Middle frontal gyrus (tissue), 1 donor: ENCODE measurements at regions not wholly inside any gene's neighbourhood (a gene's known extent, or its start where the extent isn't known, plus 50 kb on each side); places are given as distances from the start of the nearest gene placed in this dataset.

Source experiments
- DNase-seq: peaks from one replicate; pipeline ENCODE4 v3.0.0-alpha.2; 2015; ENCODE audit warnings: low spot score; ENCODE audit errors: extremely low spot score

GRCh38 chr15:70257047-70257446 lies 159.3 kb upstream of the TLE3 start:
- no peak for DNase-seq

- DNase-seq = no peak
These were observed 156.7 kb upstream of the TLE3 start for GRCh38 chr15:70254311-70254869.

GRCh38 chr15:70253461-70254156 lies 155.9 kb upstream of the TLE3 start:
- no peak for DNase-seq

- DNase-seq = no peak
These were observed 155.2 kb upstream of the TLE3 start for GRCh38 chr15:70252951-70253320.

- no peak for DNase-seq
These were observed 154.6 kb upstream of the TLE3 start for GRCh38 chr15:70252056-70252950.

DNA sequence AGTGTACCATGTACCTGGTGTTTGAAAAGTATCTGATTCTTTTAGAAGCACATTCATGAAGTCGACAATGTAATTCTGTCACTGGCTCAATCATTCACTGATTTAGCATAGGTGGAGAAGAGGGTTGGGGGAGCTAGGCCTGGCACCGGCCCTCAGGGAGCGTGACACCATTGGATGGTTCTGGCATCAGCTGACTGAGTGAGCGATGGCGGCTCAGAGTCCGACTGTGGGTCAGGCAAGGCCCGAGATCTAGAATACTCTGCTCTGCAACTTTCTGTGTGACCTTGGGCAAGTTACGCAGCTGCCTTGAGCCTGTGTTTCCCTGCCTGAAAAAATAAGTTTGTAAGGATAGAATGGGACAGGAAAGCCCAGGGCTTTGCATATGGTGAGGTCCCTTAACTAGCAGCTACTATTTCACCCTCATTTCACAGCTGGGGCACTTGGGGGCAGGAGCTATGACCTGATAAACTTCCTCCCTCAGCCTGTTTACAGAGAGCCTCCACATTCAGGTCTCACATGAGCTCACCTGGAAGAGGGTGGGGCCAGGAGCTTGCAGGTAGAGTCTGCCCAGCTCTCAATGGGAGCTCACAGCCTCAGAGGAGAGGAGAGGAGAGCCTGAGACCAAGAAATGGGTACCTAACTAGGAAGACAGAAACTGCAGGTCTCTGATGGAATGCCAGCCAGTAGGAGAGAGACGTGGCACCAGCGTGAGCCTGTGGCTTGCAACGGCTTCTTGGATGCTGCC lies 153.7 kb upstream of the TLE3 start:
- no peak for DNase-seq

DNA sequence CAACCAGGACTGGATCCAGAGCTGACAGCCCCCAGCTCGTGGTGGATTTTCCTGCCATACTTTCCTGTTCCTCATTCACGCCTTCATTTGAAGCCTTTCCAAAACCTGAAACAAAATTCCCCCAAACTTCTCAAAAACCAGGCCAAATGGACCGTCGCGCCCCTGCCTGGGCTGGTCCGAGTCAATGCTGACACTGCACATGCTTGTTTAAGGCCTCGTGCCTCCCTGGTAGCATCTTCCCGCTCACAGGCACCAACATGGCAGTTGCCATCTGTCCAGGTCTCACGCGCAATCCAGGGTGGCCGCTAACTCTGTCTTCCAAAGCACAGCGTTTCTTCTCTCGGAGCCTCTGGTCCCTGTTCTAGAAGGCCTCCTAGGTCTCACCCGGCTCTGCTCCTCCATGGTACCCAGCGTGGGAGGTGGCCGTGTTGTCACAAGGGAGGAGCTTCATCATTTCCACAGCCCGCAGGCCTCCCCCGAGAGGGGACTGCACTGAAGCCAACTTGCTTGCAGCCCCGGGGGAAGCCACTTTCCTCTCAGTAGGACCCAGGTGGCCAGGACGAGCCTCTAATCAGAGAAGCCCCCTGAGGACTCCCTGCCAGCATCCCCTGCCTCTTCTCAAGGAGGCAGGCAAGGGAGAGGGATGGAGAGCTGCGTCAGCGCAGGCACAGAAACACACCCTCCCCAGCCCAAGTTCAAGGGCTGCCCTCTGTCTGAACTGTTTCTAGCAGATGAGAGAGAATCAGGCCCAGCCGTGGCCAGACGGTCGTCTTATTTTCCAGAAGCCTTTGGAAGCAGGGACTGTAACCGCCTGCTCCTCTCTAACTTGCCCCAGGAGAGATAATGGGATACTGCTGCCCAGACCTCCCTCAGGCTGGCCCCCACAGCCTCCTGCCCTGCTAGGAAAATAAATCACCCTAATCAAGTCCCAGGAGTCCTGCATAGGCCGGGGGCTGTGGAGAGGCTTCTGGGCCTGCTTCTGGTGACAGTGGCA lies 152.8 kb upstream of the TLE3 start:
- DNase-seq = no peak

- DNase-seq = no peak
These were observed 151.9 kb upstream of the TLE3 start for GRCh38 chr15:70249616-70250015.

DNA sequence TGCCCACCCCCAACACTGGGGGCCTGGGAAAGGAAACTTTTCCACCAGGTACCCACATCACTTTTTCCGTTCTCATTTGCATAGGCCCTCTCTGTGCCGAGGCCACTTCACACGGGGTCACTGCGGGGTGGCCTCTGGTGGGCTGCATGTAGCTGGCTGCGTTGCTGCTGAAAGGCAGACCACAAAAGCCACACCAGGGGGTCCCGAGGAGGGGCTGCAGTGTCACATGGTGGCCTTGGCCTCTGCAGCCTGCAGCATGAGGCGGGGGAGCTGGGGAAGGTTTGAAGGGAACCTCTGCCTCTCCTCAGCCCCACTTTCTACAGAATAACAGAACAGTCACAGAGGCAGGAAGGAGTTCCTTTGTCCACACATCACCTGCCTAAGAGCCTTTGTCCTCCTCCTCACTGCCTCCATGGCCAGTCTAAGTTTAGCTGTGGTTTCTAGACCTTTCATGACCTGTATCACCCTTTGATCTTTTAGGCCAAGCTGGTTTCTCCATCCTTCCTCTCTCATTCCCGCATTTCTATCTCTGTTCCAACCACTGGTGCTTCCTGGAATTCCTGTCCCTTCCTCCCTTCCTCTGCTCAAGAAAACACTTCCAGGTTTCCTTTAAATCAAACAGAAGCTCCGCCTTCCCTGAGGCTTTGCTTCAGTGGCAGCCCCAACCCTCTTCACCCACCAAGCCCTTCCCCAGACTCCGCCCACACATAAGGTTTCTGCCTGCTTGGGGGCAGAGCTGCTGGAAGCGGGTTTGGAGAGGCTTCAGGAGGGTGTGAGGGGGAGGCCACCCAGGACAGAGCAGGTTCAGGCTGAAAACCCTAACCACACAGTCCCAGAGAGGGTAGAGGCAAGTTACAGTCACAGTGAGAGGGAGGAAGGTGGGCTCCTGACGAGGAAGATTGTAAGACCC lies 150.7 kb upstream of the TLE3 start:
- no peak for DNase-seq

DNA sequence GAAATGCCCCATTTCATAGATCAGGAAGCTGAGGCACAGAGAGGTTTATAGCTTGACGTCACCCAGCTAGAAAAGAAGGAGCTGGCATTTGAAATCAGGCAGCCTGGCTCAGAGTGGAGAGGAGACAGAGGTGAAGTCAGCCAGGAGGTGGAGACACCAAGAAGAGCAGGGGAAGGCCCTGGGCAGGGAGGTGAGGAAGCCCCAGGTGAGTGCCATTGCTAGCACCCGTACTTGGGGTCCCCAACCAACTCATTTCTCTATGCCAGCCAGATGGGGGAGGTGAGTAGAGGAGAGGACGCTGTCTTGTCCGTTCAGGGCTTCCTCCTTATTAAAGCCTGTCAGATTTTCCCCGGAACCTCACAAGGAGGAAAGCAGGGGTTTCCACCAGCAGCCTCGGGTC lies 149.6 kb upstream of the TLE3 start:
- DNase-seq = no peak

DNA sequence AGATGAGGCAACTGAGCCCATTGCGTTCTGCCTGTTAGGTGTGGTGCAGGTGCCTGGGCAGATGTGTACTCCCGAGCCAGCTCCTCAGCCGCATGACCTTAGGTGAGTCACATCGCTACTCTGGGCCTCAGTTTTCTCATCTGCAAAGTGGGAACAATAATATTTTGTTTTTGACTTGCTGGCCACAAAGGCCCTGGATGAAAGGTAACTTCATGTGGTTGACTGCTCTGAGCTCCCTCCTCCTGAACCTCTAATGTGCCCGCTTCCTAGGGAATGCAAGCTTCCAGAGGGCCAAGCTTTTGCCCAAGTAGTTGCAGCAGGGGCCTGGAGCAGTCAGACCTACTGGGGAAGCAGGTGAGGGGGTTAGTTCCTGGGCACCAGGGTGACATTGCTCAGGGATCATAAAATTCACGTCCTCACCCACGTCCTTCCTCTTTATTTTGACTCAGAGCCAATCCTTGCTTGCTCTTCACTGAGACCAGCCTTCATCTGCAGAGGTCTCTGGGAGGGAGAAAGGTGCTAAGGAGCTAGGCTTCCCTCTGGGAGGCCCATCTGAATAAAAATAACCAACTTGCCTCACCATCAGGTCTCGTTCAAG lies 149.0 kb upstream of the TLE3 start:
- no peak for DNase-seq

DNA sequence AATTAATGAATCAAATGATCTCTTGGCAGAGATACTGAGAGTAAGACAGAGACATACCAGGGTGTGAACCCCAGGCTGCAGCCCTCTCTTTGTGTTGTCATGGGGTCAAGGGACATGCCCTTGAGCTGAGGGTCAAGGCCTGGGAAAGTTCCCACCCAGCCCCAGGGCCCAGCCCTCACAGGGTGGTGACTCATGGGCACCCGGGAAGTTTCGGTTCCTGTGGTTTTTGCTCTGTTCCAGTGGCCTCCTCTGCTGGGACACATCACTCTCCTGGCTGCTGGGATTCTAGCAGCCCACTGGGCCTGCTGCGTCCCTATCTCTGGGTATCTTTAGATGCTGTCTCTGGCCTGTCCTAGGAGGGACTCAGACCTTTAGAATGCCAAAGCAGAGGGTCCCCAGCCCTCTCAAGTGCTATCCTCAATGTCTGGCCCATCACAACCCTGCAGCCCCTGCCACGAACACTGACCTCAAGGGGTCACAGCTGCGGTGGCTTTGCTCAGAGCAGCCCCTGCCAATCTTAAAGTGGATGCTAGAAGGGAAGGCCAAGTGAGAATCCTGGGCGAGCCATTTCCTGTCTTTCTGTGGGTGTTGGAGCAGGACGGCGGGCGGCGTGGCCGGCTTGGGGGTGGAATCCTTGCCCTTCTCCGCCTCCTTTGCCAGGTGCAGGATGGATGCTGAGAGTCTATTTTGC lies 148.4 kb upstream of the TLE3 start:
- DNase-seq = no peak

DNA sequence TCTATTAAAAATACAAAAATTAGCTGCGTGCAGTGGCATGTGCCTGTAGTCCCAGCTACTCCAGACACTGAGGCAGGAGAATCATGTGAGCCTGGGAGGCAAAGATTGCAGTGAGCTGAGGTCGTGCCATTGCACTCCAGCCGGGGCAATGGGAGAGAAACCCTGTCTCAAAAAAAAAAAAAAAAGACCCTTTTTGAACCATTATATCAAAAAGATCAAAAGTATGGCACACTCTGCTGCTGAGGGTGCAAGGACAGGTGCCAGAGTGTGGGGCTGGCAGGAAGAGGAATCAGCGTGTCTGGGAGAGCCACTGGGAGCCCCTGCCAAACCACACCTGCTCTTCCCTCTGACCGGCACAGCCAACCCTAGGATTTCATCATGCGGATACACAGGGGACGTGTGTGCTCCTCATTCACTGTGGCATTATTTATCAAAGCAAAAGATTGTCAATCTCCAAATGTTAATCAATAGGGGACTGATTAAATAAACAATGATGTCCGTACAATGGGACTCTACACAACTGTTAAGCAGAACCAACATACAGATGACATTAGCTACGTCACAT lies 147.3 kb upstream of the TLE3 start:
- no peak for DNase-seq

DNA sequence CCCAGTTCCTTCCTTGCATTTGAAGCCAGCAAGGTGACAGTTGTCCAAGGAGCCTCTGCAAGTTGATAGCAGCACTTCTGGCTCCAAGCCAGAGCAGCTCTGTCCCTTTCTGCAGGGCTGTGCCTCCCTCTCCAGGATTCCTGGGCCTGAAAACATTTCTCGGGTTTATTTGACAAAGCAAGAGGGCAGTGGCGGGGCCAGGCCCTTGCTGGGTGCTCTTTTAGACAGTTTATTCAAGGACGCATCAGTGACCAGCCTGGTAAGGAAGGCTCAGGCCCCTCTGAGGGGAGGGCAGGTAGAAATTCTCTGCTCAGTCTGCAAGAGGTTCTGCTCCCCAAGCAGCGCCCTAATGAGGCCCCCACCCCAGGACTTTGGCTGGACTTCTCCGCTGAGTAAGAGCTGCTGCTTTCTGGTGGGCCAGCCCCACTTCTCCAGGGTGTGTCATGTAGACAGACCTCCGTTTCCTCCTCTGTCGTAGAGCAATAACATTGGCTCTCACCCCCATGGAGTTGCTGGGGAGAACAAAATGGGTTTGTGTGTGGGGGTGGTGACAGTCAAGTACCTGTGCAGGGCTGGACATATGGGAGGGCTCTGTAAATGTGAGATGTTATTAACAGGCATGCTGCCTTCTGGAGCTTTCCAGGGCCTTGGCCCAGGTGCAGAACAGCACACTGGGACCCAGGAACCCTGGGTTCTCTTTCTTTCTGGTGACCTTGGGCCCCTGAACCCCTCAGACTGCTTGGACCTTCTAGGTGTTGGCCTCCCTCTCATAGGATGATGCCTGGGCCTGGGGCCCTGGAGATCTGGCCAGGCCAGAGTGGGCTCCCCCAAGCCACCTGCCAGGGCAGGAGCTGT lies 146.2 kb upstream of the TLE3 start:
- no peak for DNase-seq

DNA sequence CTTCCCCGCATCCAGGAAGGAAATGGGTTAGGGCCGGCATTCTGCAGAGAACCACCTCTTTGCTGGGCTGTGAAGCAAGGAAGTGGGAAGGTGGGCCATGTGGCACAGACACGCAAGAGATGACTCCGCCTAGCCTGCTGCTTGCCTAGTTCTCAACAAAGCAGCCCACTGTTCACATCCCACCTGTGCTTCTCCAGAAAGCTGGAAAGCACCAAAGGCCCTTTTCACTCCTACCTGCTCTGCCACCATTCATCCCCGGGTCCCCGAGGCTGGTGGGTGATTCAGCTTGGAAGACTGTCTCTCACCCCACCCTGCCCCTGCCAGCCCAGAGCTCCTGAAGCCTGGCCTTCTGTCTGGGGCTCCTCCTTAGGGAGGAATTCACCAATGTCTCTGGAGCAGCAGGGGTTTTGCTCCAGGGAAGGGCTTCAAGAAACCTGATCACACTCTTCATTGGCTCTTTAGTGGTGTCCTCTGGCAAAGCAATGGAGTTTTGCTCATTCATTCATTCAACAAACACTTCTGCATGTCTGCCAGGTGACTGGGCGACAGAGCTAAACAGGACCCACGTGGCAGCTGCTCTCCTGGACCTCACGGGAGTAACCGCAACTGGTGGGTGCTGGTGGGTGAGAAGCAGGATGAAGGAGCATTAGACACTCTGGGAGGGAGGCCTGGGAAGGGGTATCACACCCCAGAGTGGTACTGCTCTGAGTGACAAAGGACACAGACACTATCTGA lies 145.4 kb upstream of the TLE3 start:
- no peak for DNase-seq

GRCh38 chr15:70241561-70242320 lies 144.0 kb upstream of the TLE3 start:
- no peak for DNase-seq
